GM06990 (cell line): ENCODE measurements at regions not wholly inside any gene's neighbourhood (a gene's known extent, or its start where the extent isn't known, plus 50 kb on each side); places are given as distances from the start of the nearest gene placed in this dataset.

ENCODE experiments used
- DNase-seq: peaks from one replicate; pipeline ENCODE4 v3.0.0-alpha.2; 2011; ENCODE audit not compliant: insufficient read length; ENCODE audit errors: extremely low read depth
- H3K27me3 ChIP-seq: replicated peaks from 2 replicates; pipeline ENCODE4 v1.6.0; 2011; ENCODE audit warnings: low read length; ENCODE audit not compliant: control insufficient read depth, insufficient read depth
- H3K36me3 ChIP-seq: 2 replicates; pipeline ENCODE4 v1.5.1; 2011; ENCODE audit warnings: low read length; ENCODE audit not compliant: control insufficient read depth, insufficient read depth
- H3K4me3 ChIP-seq: replicated peaks from 2 replicates; pipeline ENCODE4 v1.5.1; 2011; ENCODE audit warnings: low read depth, mild to moderate bottlenecking, control low read depth, low read length
- CTCF ChIP-seq: IDR thresholded peaks from 2 replicates; pipeline ENCODE4 v1.5.1; 2011; ENCODE audit warnings: low read length, control low read depth, mild to moderate bottlenecking, inconsistent platforms; ENCODE audit not compliant: insufficient read depth, poor library complexity, severe bottlenecking

DNA sequence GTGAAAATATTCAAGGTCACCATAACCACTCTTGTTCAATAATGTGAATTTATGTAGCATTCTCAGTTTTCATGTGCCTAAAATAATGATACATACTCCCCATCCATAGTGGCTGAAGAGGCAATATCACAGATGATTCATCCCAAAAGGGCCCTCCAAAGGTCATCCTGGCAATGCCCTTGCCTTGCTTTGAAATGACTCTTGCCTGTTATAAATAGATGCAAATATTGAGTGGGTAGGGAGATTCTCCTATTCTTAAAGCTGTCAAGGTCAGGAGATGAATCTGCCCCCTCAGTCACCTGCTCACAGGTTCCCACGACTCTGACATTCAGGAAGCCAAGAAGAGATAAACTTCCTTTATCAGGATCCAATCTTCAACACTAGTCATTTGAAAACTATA lies 490.5 kb downstream of the TNS1 start:
- Histone ChIP-seq H3K27me3 (no peaks in the 10 kb centered on the region), H3K36me3 (no peaks in the 10 kb centered on the region), H3K4me3 (no peak overlapping the region)
- no peak for TF ChIP-seq CTCF
- DNase-seq: no peak

GRCh38 chr2:217511850-217512249 lies 490.9 kb downstream of the TNS1 start:
- no peaks in the 10 kb centered on the region for H3K36me3 ChIP-seq
- no peaks in the 10 kb centered on the region for H3K27me3 ChIP-seq
- H3K4me3 ChIP-seq: no peak overlapping the region
- no peak for TF ChIP-seq CTCF
- no peak for DNase-seq

DNA sequence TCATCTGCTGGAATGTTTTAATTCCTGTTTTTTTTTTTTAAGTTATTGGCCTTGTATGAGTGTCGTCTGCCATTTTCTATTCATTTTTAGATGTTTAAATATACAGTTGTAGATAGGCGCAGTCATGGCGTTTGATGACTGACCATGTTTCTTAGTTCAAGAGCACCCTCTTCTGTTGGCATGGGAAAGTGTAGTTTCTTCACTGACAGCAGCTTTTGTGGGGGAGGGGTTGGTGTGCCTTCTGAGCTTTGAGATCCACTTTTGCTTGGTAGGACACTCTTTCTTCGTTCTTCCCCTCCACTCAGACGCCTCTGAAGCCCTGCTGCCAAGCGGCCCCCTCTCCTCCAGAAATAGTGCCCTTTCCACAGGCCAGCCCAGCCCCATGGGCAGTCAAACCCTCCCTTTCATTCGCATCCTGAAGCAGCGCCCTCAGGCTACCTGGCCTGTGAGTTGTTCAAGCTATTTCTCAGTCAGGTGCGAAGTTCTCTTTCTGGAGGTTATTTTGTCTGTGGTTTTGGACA lies 492.0 kb downstream of the TNS1 start:
- H3K4me3 ChIP-seq: no peak overlapping the region
- no peaks in the 10 kb centered on the region for H3K27me3 ChIP-seq
- H3K36me3 ChIP-seq: no peaks in the 10 kb centered on the region
- TF ChIP-seq CTCF: peak; percentile 68
- DNase-seq: peak; percentile 21

- no peaks in the 10 kb centered on the region for H3K36me3 ChIP-seq
- DNase-seq: no peak
- H3K27me3 ChIP-seq: no peaks in the 10 kb centered on the region
- no peak overlapping the region for H3K4me3 ChIP-seq
- TF ChIP-seq CTCF: no peak
Measured at GRCh38 chr2:217505303-217505702, 497.5 kb downstream of the TNS1 start.

DNA sequence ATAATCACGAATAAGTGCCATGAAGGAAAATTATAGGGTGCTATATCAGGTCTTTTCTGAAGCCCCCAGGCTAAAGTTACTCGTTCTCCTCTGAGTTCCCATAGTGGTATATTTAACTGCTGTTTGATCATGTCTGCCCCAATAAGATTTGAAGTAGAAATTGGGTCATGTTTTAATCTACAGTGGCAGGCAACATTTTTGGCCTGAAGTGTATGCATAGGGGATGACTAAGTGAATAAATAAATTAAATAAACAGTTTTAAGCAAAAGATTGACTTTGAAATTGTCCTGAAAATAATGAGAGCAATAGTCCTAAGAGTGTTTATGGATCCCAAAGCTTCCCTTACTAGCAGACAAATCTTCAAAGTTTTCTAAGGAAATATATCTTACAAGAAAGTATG lies 500.9 kb downstream of the TNS1 start:
- no peaks in the 10 kb centered on the region for H3K27me3 ChIP-seq
- no peak for DNase-seq
- H3K4me3 ChIP-seq: no peak overlapping the region
- TF ChIP-seq CTCF: no peak
- no peaks in the 10 kb centered on the region for H3K36me3 ChIP-seq

DNA sequence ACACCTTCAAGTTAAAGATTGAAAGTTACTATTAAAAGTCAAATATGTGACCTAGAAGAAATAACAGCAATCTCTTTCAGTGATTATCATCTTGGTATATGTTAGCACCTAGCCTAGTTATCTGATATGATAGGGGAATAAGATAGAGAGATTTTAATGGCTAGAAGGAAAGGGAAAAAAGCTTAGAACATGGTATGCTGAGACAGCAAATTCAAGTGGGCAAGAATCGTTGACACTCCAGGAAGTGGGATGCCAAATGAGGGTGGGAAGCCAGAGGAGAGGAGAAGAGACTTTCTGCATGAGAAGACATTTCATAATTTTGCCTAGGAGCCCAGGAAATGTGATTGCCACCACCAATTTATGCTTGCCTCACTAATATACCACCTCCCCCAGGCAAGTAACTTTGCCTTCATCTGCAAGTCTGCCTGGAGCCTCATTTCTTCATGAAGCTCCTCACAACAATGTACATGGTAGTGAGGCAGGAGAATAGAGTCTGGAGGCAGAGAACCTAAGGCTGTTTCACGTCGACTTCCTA lies 504.9 kb downstream of the TNS1 start:
- no peak for DNase-seq
- TF ChIP-seq CTCF: no peak
- Histone ChIP-seq H3K36me3 (no peaks in the 10 kb centered on the region), H3K4me3 (no peak overlapping the region), H3K27me3 (no peaks in the 10 kb centered on the region; the same call in 1 of the 2 replicates)
